ENCODE measurements at regions not wholly inside any gene's neighbourhood (a gene's known extent, or its start where the extent isn't known, plus 50 kb on each side); places are given as distances from the start of the nearest gene placed in this dataset.

GRCh38 chr20:22652681-22653588 is 68.6 kb upstream of the FOXA2 start:
- DNase-seq (ENCODE audit: low read depth): no peak

- no peak for DNase-seq (ENCODE audit: low read depth)
Measured at GRCh38 chr20:22653658-22654642, 69.6 kb upstream of the FOXA2 start.

- no peak for DNase-seq (ENCODE audit: low read depth)
Measured at GRCh38 chr20:22663528-22664025, 79.2 kb upstream of the FOXA2 start.

- no peak for DNase-seq (ENCODE audit: low read depth)
Measured at GRCh38 chr20:22667198-22667597, 82.8 kb upstream of the FOXA2 start.

- DNase-seq (ENCODE audit: low read depth): no peak
Measured at GRCh38 chr20:22672191-22672590, 87.8 kb upstream of the FOXA2 start.

- DNase-seq (ENCODE audit: low read depth): no peak
Measured at GRCh38 chr20:22673467-22673866, 89.1 kb upstream of the FOXA2 start.

- no peak for DNase-seq (ENCODE audit: low read depth)
Measured at GRCh38 chr20:22675341-22675740, 91.0 kb upstream of the FOXA2 start.

GRCh38 chr20:22678678-22679077 is 94.3 kb upstream of the FOXA2 start:
- no peak for DNase-seq (ENCODE audit: low read depth)

GRCh38 chr20:22679197-22679596 is 94.8 kb upstream of the FOXA2 start:
- DNase-seq (ENCODE audit: low read depth): no peak

- DNase-seq (ENCODE audit: low read depth): no peak
Measured at GRCh38 chr20:22680031-22680740, 95.8 kb upstream of the FOXA2 start.

GRCh38 chr20:22681591-22682248 is 97.3 kb upstream of the FOXA2 start:
- DNase-seq (ENCODE audit: low read depth): no peak

GRCh38 chr20:22682381-22682780 is 98.0 kb upstream of the FOXA2 start:
- no peak for DNase-seq (ENCODE audit: low read depth)

- no peak for DNase-seq (ENCODE audit: low read depth)
Measured at GRCh38 chr20:22684072-22684762, 99.8 kb upstream of the FOXA2 start.

- DNase-seq (ENCODE audit: low read depth): no peak
Measured at GRCh38 chr20:22684763-22685443, 100.5 kb upstream of the FOXA2 start.

- no peak for DNase-seq (ENCODE audit: low read depth)
Measured at GRCh38 chr20:22686097-22686496, 101.7 kb upstream of the FOXA2 start.

GRCh38 chr20:22687676-22688349 is 103.4 kb upstream of the FOXA2 start:
- no peak for DNase-seq (ENCODE audit: low read depth)

GRCh38 chr20:22688485-22688884 is 104.1 kb upstream of the FOXA2 start:
- no peak for DNase-seq (ENCODE audit: low read depth)

GRCh38 chr20:22689266-22689665 is 104.9 kb upstream of the FOXA2 start:
- DNase-seq (ENCODE audit: low read depth): no peak

- DNase-seq (ENCODE audit: low read depth): no peak
Measured at GRCh38 chr20:22690000-22690399, 105.6 kb upstream of the FOXA2 start.

Measured in activated T-cell treated with anti-CD3 and anti-CD28 coated beads for 1 hour (primary cell).